ENCODE measurements at regions not wholly inside any gene's neighbourhood (a gene's known extent, or its start where the extent isn't known, plus 50 kb on each side); places are given as distances from the start of the nearest gene placed in this dataset.

DNA sequence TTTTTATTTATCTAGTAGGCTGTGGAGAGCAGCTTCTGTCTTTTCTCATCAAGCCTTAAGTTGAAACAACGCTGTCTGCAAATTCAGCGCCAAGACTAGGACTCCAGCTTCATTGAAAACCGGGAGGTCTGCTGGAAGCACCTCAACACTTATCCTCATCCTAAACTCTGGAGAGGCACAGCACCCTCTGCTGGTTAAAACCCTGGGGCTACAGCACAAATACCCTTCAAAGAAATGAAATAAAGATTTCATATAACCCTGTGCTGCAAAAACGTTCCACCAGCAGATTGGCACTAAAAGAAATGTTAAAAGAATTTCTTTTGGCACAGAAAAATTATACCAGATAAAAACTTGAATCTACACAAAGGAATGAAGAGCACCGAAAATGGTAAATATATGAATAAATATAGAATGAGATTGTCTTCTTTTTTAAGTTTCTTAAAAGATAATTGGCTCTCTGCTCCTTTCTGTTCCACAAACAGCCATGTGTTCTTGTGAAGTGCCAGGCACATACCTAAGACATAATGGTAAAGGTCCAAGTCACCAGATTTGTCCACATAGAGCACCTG, 227.7 kb upstream of the SAMSN1 start:
- TF ChIP-seq, protein P1, sequence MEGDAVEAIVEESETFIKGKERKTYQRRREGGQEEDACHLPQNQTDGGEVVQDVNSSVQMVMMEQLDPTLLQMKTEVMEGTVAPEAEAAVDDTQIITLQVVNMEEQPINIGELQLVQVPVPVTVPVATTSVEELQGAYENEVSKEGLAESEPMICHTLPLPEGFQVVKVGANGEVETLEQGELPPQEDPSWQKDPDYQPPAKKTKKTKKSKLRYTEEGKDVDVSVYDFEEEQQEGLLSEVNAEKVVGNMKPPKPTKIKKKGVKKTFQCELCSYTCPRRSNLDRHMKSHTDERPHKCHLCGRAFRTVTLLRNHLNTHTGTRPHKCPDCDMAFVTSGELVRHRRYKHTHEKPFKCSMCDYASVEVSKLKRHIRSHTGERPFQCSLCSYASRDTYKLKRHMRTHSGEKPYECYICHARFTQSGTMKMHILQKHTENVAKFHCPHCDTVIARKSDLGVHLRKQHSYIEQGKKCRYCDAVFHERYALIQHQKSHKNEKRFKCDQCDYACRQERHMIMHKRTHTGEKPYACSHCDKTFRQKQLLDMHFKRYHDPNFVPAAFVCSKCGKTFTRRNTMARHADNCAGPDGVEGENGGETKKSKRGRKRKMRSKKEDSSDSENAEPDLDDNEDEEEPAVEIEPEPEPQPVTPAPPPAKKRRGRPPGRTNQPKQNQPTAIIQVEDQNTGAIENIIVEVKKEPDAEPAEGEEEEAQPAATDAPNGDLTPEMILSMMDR (conservative IDR thresholded peaks at IDR 0.05; ENCODE audit: low read length) = peak; percentile 92
- no peak for TF ChIP-seq EZH2phosphoT487 (IDR thresholded peaks at IDR 0.05; ENCODE audit: borderline replicate concordance)

Data from Loucy (cell line).